Vagina (tissue), 2 donors: ENCODE measurements at regions not wholly inside any gene's neighbourhood (a gene's known extent, or its start where the extent isn't known, plus 50 kb on each side); places are given as distances from the start of the nearest gene placed in this dataset.

ENCODE experiments used
- CTCF ChIP-seq, 3 experiments: fragments of 450-650 bp in 2 of 3; fragments of 200-600 bp in 1 of 3; sonication (generic) in 1 of 3; IDR thresholded peaks; one replicate each; pipeline ENCODE4 v1.5.1; 2017 to 2019; ENCODE audit warnings: antibody characterized with exemption in 3 of 3, mild to moderate bottlenecking in 2 of 3, moderate library complexity in 2 of 3
- POLR2A ChIP-seq, 2 donors: fragments of 450-650 bp; IDR thresholded peaks; one replicate each; pipeline ENCODE4 v1.6.1; 2017; ENCODE audit warnings: antibody characterized with exemption in 2 of 2, mild to moderate bottlenecking in 2 of 2, moderate library complexity in 2 of 2
- POLR2AphosphoS5 ChIP-seq, 2 donors: sonication (generic); formaldehyde crosslinking; IDR thresholded peaks; one replicate each; pipeline ENCODE4 v1.9.0; 2017; ENCODE audit warnings: antibody characterized with exemption in 2 of 2, mild to moderate bottlenecking in 2 of 2, low read depth in 1 of 2; ENCODE audit not compliant: insufficient read depth in 1 of 2

DNA sequence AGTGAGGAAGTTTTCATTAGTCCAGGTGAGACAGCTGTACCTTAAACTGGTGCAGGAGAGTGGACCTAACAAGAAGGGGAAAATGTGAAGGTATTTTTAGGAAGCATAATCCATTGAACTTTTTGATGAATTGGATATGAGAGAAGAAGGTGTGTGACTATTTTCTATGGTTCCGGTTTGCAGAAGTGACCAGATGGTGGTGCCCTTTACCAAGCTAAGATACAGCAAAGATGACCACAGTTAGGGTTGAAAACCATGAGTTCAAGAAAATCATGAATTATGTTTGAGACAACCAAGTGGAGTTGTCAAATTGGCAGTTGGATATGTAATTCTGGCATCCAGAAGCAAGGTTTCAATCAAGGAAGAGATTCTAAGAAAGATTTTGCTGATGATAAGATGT is 61.9 kb upstream of the NRSN1 start:
- TF ChIP-seq CTCF (IDR thresholded peaks at IDR 0.05) (no peak), POLR2A (IDR thresholded peaks at IDR 0.05) (no peak), POLR2AphosphoS5 (IDR thresholded peaks at IDR 0.05; ENCODE audit: insufficient read depth in 1 of 2, low read depth in 1 of 2) (no peak)
